ENCODE measurements at regions not wholly inside any gene's neighbourhood (a gene's known extent, or its start where the extent isn't known, plus 50 kb on each side); places are given as distances from the start of the nearest gene placed in this dataset.

DNA sequence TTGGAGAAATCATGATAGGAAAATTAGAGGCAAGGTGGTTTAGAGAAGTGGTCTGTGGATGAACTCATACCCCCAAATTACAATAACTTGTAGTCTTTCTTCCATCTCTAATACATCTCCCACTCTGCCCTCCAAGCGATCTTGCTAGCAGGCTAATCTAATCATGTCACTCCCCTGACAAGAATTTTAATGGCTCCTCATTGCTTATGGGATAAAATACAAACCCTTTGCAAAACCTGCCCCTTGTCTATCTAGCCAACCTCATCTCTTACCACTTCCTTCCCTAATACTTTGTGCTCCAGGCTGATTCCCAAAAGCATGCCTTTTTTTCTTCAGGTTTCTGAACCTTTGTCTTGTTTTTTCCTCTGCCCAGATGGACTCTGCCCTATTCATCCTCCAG is 71.3 kb upstream of the LRRN2 start:
- Histone ChIP-seq H3F3A (ENCODE audit: low read depth) (no peaks in the 10 kb centered on the region), H3K27me3 (ENCODE audit: insufficient read depth, low read length, poor library complexity, severe bottlenecking) (no peaks in the 10 kb centered on the region), H3K4me1 (ENCODE audit: insufficient read depth, low read length, poor library complexity, severe bottlenecking) (no peaks in the 10 kb centered on the region), H3K9me2 (replicated peaks; ENCODE audit: low read depth, low read length) (no peaks in the 10 kb centered on the region), H4K20me1 (ENCODE audit: insufficient read depth, low read length, poor library complexity, severe bottlenecking) (no peaks in the 10 kb centered on the region), H2AFZ (ENCODE audit: low read length) (no peak overlapping the region), H3K36me3 (ENCODE audit: insufficient read depth, low read length) (no peaks in the 10 kb centered on the region), H3K9ac (ENCODE audit: low read depth, low read length, poor library complexity, severe bottlenecking) (no peak overlapping the region), H3K9me3 (ENCODE audit: insufficient read depth, low read depth, low read length) (no peaks in the 10 kb centered on the region), H3K4me3 (ENCODE audit: low read length, poor library complexity, severe bottlenecking) (no peak overlapping the region), H3K4me2 (ENCODE audit: low read depth, low read length, poor library complexity, severe bottlenecking) (no peak overlapping the region), H3K79me2 (ENCODE audit: insufficient read depth, low read length) (no peaks in the 10 kb centered on the region)
- no peak for TF ChIP-seq EZH2phosphoT487 (IDR thresholded peaks at IDR 0.05; ENCODE audit: borderline replicate concordance)
- TF ChIP-seq, protein P1, sequence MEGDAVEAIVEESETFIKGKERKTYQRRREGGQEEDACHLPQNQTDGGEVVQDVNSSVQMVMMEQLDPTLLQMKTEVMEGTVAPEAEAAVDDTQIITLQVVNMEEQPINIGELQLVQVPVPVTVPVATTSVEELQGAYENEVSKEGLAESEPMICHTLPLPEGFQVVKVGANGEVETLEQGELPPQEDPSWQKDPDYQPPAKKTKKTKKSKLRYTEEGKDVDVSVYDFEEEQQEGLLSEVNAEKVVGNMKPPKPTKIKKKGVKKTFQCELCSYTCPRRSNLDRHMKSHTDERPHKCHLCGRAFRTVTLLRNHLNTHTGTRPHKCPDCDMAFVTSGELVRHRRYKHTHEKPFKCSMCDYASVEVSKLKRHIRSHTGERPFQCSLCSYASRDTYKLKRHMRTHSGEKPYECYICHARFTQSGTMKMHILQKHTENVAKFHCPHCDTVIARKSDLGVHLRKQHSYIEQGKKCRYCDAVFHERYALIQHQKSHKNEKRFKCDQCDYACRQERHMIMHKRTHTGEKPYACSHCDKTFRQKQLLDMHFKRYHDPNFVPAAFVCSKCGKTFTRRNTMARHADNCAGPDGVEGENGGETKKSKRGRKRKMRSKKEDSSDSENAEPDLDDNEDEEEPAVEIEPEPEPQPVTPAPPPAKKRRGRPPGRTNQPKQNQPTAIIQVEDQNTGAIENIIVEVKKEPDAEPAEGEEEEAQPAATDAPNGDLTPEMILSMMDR (conservative IDR thresholded peaks at IDR 0.05; ENCODE audit: low read length): no peak

DNA sequence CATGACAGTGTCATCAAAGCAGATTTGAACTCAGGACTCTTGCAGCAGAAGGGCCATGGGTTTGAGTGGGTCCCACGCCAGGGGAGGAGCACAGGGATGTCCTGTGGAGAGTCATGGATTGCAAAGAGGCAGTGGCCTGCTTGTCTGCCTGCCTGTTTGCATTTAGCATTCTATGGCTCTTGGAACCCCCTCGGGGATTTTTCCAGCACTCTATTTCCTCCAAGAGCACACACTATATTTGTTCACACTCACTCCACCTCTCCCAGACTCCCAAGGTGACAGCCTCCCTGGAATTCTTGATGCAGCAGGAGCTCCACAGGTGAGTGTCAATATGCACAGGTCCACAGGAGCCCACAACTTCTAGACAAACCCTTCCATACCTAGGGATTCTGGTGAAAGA is 73.1 kb upstream of the LRRN2 start:
- H3F3A ChIP-seq (ENCODE audit: low read depth): no peaks in the 10 kb centered on the region
- TF ChIP-seq, protein P1 (conservative IDR thresholded peaks at IDR 0.05; ENCODE audit: low read length): no peak
- TF ChIP-seq EZH2phosphoT487 (IDR thresholded peaks at IDR 0.05; ENCODE audit: borderline replicate concordance): no peak
- H3K36me3 ChIP-seq (ENCODE audit: insufficient read depth, low read length): no peaks in the 10 kb centered on the region
- H3K4me1 ChIP-seq (ENCODE audit: insufficient read depth, low read length, poor library complexity, severe bottlenecking): no peaks in the 10 kb centered on the region
- no peak overlapping the region for H3K4me2 ChIP-seq (ENCODE audit: low read depth, low read length, poor library complexity, severe bottlenecking)
- no peak overlapping the region for H3K4me3 ChIP-seq (ENCODE audit: low read length, poor library complexity, severe bottlenecking)
- no peaks in the 10 kb centered on the region for H3K79me2 ChIP-seq (ENCODE audit: insufficient read depth, low read length)
- H3K27me3 ChIP-seq (ENCODE audit: insufficient read depth, low read length, poor library complexity, severe bottlenecking): no peaks in the 10 kb centered on the region
- no peak overlapping the region for H3K9ac ChIP-seq (ENCODE audit: low read depth, low read length, poor library complexity, severe bottlenecking)
- H3K9me3 ChIP-seq (ENCODE audit: insufficient read depth, low read depth, low read length): no peaks in the 10 kb centered on the region
- no peaks in the 10 kb centered on the region for H4K20me1 ChIP-seq (ENCODE audit: insufficient read depth, low read length, poor library complexity, severe bottlenecking)
- no peaks in the 10 kb centered on the region for H3K9me2 ChIP-seq (replicated peaks; ENCODE audit: low read depth, low read length)
- no peak overlapping the region for H2AFZ ChIP-seq (ENCODE audit: low read length)

DNA sequence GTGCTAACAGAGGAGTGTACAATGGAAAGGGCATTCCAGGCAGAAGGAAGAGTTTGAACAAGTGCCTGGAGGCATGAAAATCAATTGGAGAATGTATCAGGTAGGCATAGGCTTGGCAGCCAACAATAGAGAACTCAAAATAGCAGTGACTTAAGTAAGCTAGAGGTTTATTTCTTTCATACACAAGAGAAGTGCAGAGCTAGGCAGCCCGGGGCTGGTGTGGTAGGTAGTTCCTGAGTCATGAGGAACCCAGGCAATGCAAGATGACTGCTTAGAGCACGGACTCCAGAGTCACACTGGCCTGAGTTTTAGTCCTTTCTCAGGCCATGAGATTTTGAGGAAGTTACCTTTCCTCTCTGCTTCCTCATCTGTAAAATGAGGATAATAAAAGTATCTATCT is 74.8 kb upstream of the LRRN2 start:
- H2AFZ ChIP-seq (ENCODE audit: low read length): no peak overlapping the region
- no peak overlapping the region for H3K9ac ChIP-seq (ENCODE audit: low read depth, low read length, poor library complexity, severe bottlenecking)
- H4K20me1 ChIP-seq (ENCODE audit: insufficient read depth, low read length, poor library complexity, severe bottlenecking): no peaks in the 10 kb centered on the region
- no peaks in the 10 kb centered on the region for H3F3A ChIP-seq (ENCODE audit: low read depth)
- H3K27me3 ChIP-seq (ENCODE audit: insufficient read depth, low read length, poor library complexity, severe bottlenecking): no peaks in the 10 kb centered on the region
- no peak overlapping the region for H3K4me2 ChIP-seq (ENCODE audit: low read depth, low read length, poor library complexity, severe bottlenecking)
- no peaks in the 10 kb centered on the region for H3K9me2 ChIP-seq (replicated peaks; ENCODE audit: low read depth, low read length)
- no peaks in the 10 kb centered on the region for H3K36me3 ChIP-seq (ENCODE audit: insufficient read depth, low read length)
- H3K79me2 ChIP-seq (ENCODE audit: insufficient read depth, low read length): no peaks in the 10 kb centered on the region
- H3K4me1 ChIP-seq (ENCODE audit: insufficient read depth, low read length, poor library complexity, severe bottlenecking): no peaks in the 10 kb centered on the region
- TF ChIP-seq, protein P1 (conservative IDR thresholded peaks at IDR 0.05; ENCODE audit: low read length): no peak
- TF ChIP-seq EZH2phosphoT487 (IDR thresholded peaks at IDR 0.05; ENCODE audit: borderline replicate concordance): no peak
- H3K4me3 ChIP-seq (ENCODE audit: low read length, poor library complexity, severe bottlenecking): no peak overlapping the region
- no peaks in the 10 kb centered on the region for H3K9me3 ChIP-seq (ENCODE audit: insufficient read depth, low read depth, low read length)
